SK-N-SH treated with all-trans-retinoic acid at 6 μM for 48 hours (cell line): ENCODE measurements at regions not wholly inside any gene's neighbourhood (a gene's known extent, or its start where the extent isn't known, plus 50 kb on each side); places are given as distances from the start of the nearest gene placed in this dataset.

ENCODE experiments used
- ATAC-seq: fragments of 200-7000 bp; cut with Tn5 transposase; 3 replicates; pipeline ENCODE4 v1.9.1; 2020; ENCODE audit warnings: mild to moderate bottlenecking, moderate library complexity
- ARNTL ChIP-seq: fragments of 450-650 bp; formaldehyde crosslinking; IDR thresholded peaks from 2 replicates; pipeline ENCODE4 v1.5.0; 2020; ENCODE audit warnings: low read depth, mild to moderate bottlenecking, moderate library complexity, borderline replicate concordance
- BACH2 ChIP-seq: fragments of 250-450 bp; sonication (Bioruptor Pico); IDR thresholded peaks from 2 replicates; pipeline ENCODE4 v1.9.0; 2021; ENCODE audit warnings: mild to moderate bottlenecking, borderline replicate concordance
- CSDC2 ChIP-seq: fragments of 250-450 bp; sonication (Bioruptor Pico); IDR thresholded peaks from 2 replicates; pipeline ENCODE4 v1.5.0; 2020; ENCODE audit warnings: mild to moderate bottlenecking, moderate library complexity
- ESRRG ChIP-seq: fragments of 250-450 bp; sonication (Bioruptor Pico); IDR thresholded peaks from 2 replicates; pipeline ENCODE4 v1.6.1; 2021; ENCODE audit warnings: mild to moderate bottlenecking
- GLIS3 ChIP-seq: fragments of 250-450 bp; sonication (Bioruptor Pico); IDR thresholded peaks from 2 replicates; pipeline ENCODE4 v1.5.0; 2020; ENCODE audit warnings: mild to moderate bottlenecking, moderate library complexity
- ISL1 ChIP-seq: fragments of 250-450 bp; sonication (Bioruptor Pico); IDR thresholded peaks from 2 replicates; pipeline ENCODE4 v2.1.2; 2022; ENCODE audit warnings: mild to moderate bottlenecking, moderate library complexity
- OSR1 ChIP-seq: fragments of 250-450 bp; sonication (Bioruptor Pico); IDR thresholded peaks from 2 replicates; pipeline ENCODE4 v1.8.0; 2022; ENCODE audit warnings: moderate library complexity, mild to moderate bottlenecking, inconsistent platforms
- PPARA ChIP-seq: fragments of 250-450 bp; sonication (Bioruptor Pico); IDR thresholded peaks from 2 replicates; pipeline ENCODE4 v1.5.0; 2020; ENCODE audit warnings: mild to moderate bottlenecking, borderline replicate concordance
- RARB ChIP-seq: fragments of 250-450 bp; sonication (Bioruptor Pico); IDR thresholded peaks from 2 replicates; pipeline ENCODE4 v1.8.0; 2021; ENCODE audit warnings: mild to moderate bottlenecking, moderate library complexity
- SNAI2 ChIP-seq: fragments of 250-450 bp; sonication (Bioruptor Pico); IDR thresholded peaks from 2 replicates; pipeline ENCODE4 v1.5.0; 2020; ENCODE audit warnings: mild to moderate bottlenecking, moderate library complexity
- TCF4 ChIP-seq: fragments of 250-450 bp; sonication (Bioruptor Pico); IDR thresholded peaks from 2 replicates; pipeline ENCODE4 v1.8.0; 2021; ENCODE audit warnings: mild to moderate bottlenecking, moderate library complexity, borderline replicate concordance
- TOX ChIP-seq: fragments of 250-450 bp; sonication (Bioruptor Pico); IDR thresholded peaks from 2 replicates; pipeline ENCODE4 v1.8.0; 2021; ENCODE audit warnings: mild to moderate bottlenecking, moderate library complexity, borderline replicate concordance
- ZC3H10 ChIP-seq: fragments of 250-450 bp; sonication (Bioruptor Pico); IDR thresholded peaks from 2 replicates; pipeline ENCODE4 v1.5.1; 2021; ENCODE audit warnings: mild to moderate bottlenecking, moderate library complexity
- ZFP3 ChIP-seq: fragments of 250-450 bp; sonication (Bioruptor Pico); IDR thresholded peaks from 2 replicates; pipeline ENCODE4 v1.5.0; 2020; ENCODE audit warnings: mild to moderate bottlenecking, moderate library complexity
- ZFP30 ChIP-seq: fragments of 450-650 bp; formaldehyde crosslinking; IDR thresholded peaks from 2 replicates; pipeline ENCODE4 v1.5.0; 2022; ENCODE audit warnings: mild to moderate bottlenecking, moderate library complexity
- ZNF565 ChIP-seq: fragments of 450-650 bp; formaldehyde crosslinking; conservative IDR thresholded peaks from 2 replicates; pipeline ENCODE4 v1.5.0; 2020; ENCODE audit warnings: low read depth, mild to moderate bottlenecking, moderate library complexity
- ZNF70 ChIP-seq: fragments of 450-650 bp; formaldehyde crosslinking; IDR thresholded peaks from 2 replicates; pipeline ENCODE4 v1.5.0; 2020; ENCODE audit warnings: mild to moderate bottlenecking, moderate library complexity
- ZNF8 ChIP-seq: fragments of 450-650 bp; formaldehyde crosslinking; IDR thresholded peaks from 2 replicates; pipeline ENCODE4 v1.5.0; 2020; ENCODE audit warnings: mild to moderate bottlenecking, moderate library complexity
- TF ChIP-seq, protein P1 (sequence below): fragments of 250-450 bp; sonication (Bioruptor Pico); IDR thresholded peaks from 2 replicates; pipeline ENCODE4 v1.8.0; 2020; ENCODE audit warnings: mild to moderate bottlenecking, moderate library complexity, borderline replicate concordance
- TF ChIP-seq, protein P2 (sequence below): fragments of 250-450 bp; sonication (Bioruptor Pico); IDR thresholded peaks from 2 replicates; pipeline ENCODE4 v1.5.0; 2020; ENCODE audit warnings: mild to moderate bottlenecking, moderate library complexity
- TF ChIP-seq, protein P3 (sequence below): fragments of 250-450 bp; sonication (Bioruptor Pico); IDR thresholded peaks from 2 replicates; pipeline ENCODE4 v1.5.1; 2020; ENCODE audit warnings: low read depth, mild to moderate bottlenecking, moderate library complexity
- TF ChIP-seq, protein P4 (sequence below): fragments of 250-450 bp; sonication (Bioruptor Pico); IDR thresholded peaks from 2 replicates; pipeline ENCODE4 v1.5.1; 2021; ENCODE audit warnings: mild to moderate bottlenecking, moderate library complexity

DNA sequence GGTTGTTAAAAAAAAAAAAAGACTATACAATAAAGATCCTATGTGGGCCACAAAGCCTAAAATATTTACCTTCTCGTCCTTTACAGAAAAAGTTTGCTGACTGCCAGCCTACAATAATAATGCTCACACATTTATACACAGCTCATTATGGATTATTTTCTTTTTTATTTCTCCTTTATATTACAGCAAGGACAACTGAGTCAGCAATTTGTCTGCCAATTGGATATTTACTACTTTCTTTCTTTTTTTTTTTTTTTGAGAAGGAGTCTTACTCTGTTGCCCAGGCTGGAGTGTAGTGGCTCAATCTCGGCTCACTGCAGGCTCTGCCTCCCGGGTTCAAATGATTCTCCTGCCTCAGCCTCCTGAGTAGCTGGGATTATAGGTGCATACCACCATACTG lies 142.2 kb downstream of the EBLN2 start (continued):
- TF ChIP-seq ZFP3 (CRISPR knock-in tag) (no peak), OSR1 (CRISPR knock-in tag) (no peak)
- TF ChIP-seq, protein P1, sequence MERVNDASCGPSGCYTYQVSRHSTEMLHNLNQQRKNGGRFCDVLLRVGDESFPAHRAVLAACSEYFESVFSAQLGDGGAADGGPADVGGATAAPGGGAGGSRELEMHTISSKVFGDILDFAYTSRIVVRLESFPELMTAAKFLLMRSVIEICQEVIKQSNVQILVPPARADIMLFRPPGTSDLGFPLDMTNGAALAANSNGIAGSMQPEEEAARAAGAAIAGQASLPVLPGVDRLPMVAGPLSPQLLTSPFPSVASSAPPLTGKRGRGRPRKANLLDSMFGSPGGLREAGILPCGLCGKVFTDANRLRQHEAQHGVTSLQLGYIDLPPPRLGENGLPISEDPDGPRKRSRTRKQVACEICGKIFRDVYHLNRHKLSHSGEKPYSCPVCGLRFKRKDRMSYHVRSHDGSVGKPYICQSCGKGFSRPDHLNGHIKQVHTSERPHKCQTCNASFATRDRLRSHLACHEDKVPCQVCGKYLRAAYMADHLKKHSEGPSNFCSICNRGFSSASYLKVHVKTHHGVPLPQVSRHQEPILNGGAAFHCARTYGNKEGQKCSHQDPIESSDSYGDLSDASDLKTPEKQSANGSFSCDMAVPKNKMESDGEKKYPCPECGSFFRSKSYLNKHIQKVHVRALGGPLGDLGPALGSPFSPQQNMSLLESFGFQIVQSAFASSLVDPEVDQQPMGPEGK (CRISPR knock-in tag), result no peak

DNA sequence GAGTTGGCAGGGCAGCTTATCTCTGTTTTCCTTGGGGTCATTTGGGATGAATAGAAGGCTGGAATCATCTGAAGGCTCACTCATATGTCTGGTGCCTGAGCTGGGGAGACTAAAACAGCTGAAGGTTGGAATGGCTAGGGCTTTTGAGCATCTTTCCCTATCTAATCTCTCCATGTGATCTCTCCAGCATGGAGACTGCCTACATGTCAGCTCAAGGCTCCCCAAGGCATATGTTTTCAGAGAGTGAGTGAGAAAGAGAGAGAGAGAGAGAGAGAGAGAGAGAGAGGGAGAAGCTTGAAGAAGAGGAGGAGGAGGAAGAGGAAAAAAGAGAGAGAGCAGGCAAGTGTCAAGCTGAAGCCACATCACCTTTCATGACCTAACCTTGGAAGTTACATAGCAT lies 143.4 kb downstream of the EBLN2 start:
- ATAC-seq, result no peak
- TF ChIP-seq GLIS3 (CRISPR knock-in tag) (no peak), CSDC2 (CRISPR knock-in tag) (no peak), PPARA (CRISPR knock-in tag) (no peak), BACH2 (no peak), ZNF8 (CRISPR knock-in tag) (no peak), TOX (CRISPR knock-in tag) (no peak), ZC3H10 (CRISPR knock-in tag) (no peak), RARB (CRISPR knock-in tag) (no peak), ISL1 (CRISPR knock-in tag) (no peak), ESRRG (CRISPR knock-in tag) (no peak), ZNF70 (CRISPR knock-in tag) (no peak), ZFP3 (CRISPR knock-in tag) (no peak), SNAI2 (CRISPR knock-in tag) (no peak), ZNF565 (CRISPR knock-in tag) (no peak), TCF4 (no peak), OSR1 (CRISPR knock-in tag) (no peak), ZFP30 (CRISPR knock-in tag) (no peak), ARNTL (CRISPR knock-in tag) (no peak)
- TF ChIP-seq, protein P2, sequence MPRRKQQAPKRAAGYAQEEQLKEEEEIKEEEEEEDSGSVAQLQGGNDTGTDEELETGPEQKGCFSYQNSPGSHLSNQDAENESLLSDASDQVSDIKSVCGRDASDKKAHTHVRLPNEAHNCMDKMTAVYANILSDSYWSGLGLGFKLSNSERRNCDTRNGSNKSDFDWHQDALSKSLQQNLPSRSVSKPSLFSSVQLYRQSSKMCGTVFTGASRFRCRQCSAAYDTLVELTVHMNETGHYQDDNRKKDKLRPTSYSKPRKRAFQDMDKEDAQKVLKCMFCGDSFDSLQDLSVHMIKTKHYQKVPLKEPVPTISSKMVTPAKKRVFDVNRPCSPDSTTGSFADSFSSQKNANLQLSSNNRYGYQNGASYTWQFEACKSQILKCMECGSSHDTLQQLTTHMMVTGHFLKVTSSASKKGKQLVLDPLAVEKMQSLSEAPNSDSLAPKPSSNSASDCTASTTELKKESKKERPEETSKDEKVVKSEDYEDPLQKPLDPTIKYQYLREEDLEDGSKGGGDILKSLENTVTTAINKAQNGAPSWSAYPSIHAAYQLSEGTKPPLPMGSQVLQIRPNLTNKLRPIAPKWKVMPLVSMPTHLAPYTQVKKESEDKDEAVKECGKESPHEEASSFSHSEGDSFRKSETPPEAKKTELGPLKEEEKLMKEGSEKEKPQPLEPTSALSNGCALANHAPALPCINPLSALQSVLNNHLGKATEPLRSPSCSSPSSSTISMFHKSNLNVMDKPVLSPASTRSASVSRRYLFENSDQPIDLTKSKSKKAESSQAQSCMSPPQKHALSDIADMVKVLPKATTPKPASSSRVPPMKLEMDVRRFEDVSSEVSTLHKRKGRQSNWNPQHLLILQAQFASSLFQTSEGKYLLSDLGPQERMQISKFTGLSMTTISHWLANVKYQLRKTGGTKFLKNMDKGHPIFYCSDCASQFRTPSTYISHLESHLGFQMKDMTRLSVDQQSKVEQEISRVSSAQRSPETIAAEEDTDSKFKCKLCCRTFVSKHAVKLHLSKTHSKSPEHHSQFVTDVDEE (CRISPR knock-in tag), result no peak
- TF ChIP-seq, protein P1 (CRISPR knock-in tag), result no peak

DNA sequence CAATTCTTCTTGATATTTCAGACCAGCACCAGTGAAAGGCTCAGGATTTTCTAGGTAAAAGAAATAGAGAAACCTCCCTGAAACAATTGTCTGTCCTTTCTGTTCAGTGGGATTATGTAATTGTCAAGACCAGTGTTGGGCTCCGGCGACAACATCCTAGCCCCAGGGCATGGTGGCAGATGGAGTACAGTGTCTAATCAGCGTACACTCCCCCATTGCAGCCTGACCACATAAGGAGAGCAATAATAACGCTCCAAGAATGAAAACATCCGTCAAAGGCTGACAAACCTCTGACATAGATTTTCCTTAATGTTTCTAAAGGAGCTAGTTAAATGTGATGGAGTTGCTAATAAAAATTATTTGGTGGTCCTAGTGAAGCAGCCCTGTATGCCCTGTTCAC lies 144.6 kb downstream of the EBLN2 start:
- no peak for TF ChIP-seq ZFP3 (CRISPR knock-in tag)
- TF ChIP-seq TOX (CRISPR knock-in tag), result no peak
- no peak for TF ChIP-seq OSR1 (CRISPR knock-in tag)
- no peak for TF ChIP-seq PPARA (CRISPR knock-in tag)
- TF ChIP-seq, all 23 proteins: peak for 0

DNA sequence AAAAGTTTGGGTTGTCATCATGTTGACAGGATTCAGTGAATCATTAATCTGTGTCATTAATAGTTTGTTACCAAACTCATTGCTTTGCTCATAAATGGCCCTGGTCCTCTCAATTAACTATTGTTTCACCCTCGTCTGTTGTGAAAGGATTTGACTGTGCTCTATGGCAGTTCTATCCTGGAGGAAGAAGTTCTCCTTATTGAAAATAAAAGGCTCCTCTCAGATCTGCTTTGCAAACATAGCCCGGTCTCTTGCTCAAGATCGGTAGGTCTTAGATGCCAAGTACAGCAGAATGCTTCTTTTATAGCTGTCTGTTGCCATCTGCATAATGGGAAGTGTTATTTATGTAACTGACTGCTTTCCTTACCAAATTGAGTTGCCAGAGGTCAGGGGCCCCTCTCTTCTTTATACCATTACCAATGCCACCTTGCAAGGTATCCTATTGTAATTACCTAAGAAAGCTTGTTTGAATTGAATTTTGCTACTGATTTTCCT lies 146.5 kb downstream of the EBLN2 start:
- no peak for ATAC-seq
- TF ChIP-seq ZNF565 (CRISPR knock-in tag), result no peak
- TF ChIP-seq, protein P3, sequence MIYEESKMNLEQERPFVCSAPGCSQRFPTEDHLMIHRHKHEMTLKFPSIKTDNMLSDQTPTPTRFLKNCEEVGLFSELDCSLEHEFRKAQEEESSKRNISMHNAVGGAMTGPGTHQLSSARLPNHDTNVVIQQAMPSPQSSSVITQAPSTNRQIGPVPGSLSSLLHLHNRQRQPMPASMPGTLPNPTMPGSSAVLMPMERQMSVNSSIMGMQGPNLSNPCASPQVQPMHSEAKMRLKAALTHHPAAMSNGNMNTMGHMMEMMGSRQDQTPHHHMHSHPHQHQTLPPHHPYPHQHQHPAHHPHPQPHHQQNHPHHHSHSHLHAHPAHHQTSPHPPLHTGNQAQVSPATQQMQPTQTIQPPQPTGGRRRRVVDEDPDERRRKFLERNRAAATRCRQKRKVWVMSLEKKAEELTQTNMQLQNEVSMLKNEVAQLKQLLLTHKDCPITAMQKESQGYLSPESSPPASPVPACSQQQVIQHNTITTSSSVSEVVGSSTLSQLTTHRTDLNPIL (CRISPR knock-in tag), result no peak
- TF ChIP-seq, protein P4, sequence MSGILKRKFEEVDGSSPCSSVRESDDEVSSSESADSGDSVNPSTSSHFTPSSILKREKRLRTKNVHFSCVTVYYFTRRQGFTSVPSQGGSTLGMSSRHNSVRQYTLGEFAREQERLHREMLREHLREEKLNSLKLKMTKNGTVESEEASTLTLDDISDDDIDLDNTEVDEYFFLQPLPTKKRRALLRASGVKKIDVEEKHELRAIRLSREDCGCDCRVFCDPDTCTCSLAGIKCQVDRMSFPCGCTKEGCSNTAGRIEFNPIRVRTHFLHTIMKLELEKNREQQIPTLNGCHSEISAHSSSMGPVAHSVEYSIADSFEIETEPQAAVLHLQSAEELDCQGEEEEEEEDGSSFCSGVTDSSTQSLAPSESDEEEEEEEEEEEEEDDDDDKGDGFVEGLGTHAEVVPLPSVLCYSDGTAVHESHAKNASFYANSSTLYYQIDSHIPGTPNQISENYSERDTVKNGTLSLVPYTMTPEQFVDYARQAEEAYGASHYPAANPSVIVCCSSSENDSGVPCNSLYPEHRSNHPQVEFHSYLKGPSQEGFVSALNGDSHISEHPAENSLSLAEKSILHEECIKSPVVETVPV (CRISPR knock-in tag), result no peak
- TF ChIP-seq ZFP3 (CRISPR knock-in tag), result no peak
- no peak for TF ChIP-seq SNAI2 (CRISPR knock-in tag)
- TF ChIP-seq ZNF70 (CRISPR knock-in tag), result no peak
- no peak for TF ChIP-seq CSDC2 (CRISPR knock-in tag)

More for the DNA sequence above, 144.6 kb downstream of the EBLN2 start:
- no peak for ATAC-seq
